GM12878 (cell line): ENCODE measurements at regions not wholly inside any gene's neighbourhood (a gene's known extent, or its start where the extent isn't known, plus 50 kb on each side); places are given as distances from the start of the nearest gene placed in this dataset.

ENCODE experiments used
- ATAC-seq: fragments of 200-7000 bp; cut with Tn5 transposase; 3 replicates; pipeline ENCODE4 v1.9.1; 2020; ENCODE audit warnings: mild to moderate bottlenecking, moderate library complexity
- BruUV-seq: library from RNA; stranded (reverse); fragments of 400-500 nt; replicated peaks from 2 replicates; lab custom pipeline; 2021; lab: Mats Ljungman, UMichigan
- CTCF ChIA-PET: fragments of 300-600 bp; sonication (Branson Sonifier 250); formaldehyde crosslinking; extraction: SDS; loops from one replicate; lab custom pipeline; 2021; ENCODE audit warnings: inconsistent platforms; lab: Yijun Ruan, JAX
- POLR2A ChIA-PET: fragments of 350-600 bp; formaldehyde crosslinking; extraction: SDS; loops from one replicate; lab custom pipeline; 2021; ENCODE audit warnings: inconsistent platforms; lab: Charles Lee
- RAD21 ChIA-PET: fragments of 300-600 bp; sonication (Branson Sonifier 250); formaldehyde crosslinking; loops from one replicate; lab custom pipeline; 2023; ENCODE audit warnings: antibody characterized with exemption; ENCODE audit not compliant: unreplicated experiment; lab: Charles Lee
- SMC1A ChIA-PET: fragments of 300-600 bp; sonication (Branson Sonifier 250); formaldehyde crosslinking; loops from one replicate; lab custom pipeline; 2023; ENCODE audit not compliant: unreplicated experiment, uncharacterized antibody; lab: Charles Lee
- DNase-seq: peaks from one replicate; pipeline ENCODE4 v3.0.0-alpha.2; 2011; ENCODE audit warnings: low read depth, low spot score
- FAIRE-seq: peaks from 3 replicates; lab custom pipeline; 2011; peaks lifted over from hg19 to GRCh38; lab: Jason Lieb, UNC
- H2AFZ ChIP-seq: 2 replicates; pipeline ENCODE4 v1.6.0; 2011; ENCODE audit warnings: low read depth, low read length, control low read depth; ENCODE audit not compliant: control insufficient read depth
- H3K27ac ChIP-seq: 2 replicates; pipeline ENCODE4 v1.5.1; 2011; ENCODE audit warnings: control low read depth; ENCODE audit not compliant: control insufficient read depth, insufficient read depth
- H3K27me3 ChIP-seq, 2 experiments: replicated peaks in 1 of 2; 2 replicates each; pipeline versions ENCODE4 v1.6.0 to v1.6.1; 2011; ENCODE audit warnings: low read length in 1 of 2; ENCODE audit not compliant: control insufficient read depth in 2 of 2, insufficient read depth in 2 of 2
- H3K36me3 ChIP-seq, 2 experiments: 2 replicates each; pipeline ENCODE4 v1.5.1; 2011; ENCODE audit warnings: low read length in 1 of 2; ENCODE audit not compliant: control insufficient read depth in 2 of 2, insufficient read depth in 2 of 2
- H3K4me1 ChIP-seq: 2 replicates; pipeline ENCODE4 v1.6.1; 2011; ENCODE audit warnings: mild to moderate bottlenecking, low read length, moderate library complexity, mixed read lengths; ENCODE audit not compliant: control insufficient read depth, insufficient read depth
- H3K4me2 ChIP-seq: 2 replicates; pipeline ENCODE4 v1.6.0; 2011; ENCODE audit warnings: control low read depth; ENCODE audit not compliant: control insufficient read depth, insufficient read depth
- H3K4me3 ChIP-seq: fragments of 200-600 bp; sonication (generic); 2 replicates; pipeline ENCODE4 v1.5.1; 2016
- H3K79me2 ChIP-seq: 2 replicates; pipeline ENCODE4 v1.6.0; 2011; ENCODE audit warnings: low read length; ENCODE audit not compliant: control insufficient read depth, insufficient read depth
- H3K9ac ChIP-seq: 2 replicates; pipeline ENCODE4 v1.8.0; 2011; ENCODE audit warnings: low read length, control low read depth, mixed read lengths; ENCODE audit not compliant: control insufficient read depth, insufficient read depth
- H3K9me3 ChIP-seq: replicated peaks from 3 replicates; pipeline ENCODE4 v1.5.1; 2011; ENCODE audit warnings: mild to moderate bottlenecking, low read length; ENCODE audit not compliant: control insufficient read depth, insufficient read depth
- H4K20me1 ChIP-seq: 2 replicates; pipeline ENCODE4 v1.6.0; 2011; ENCODE audit not compliant: control insufficient read depth, insufficient read depth
- ATF3 ChIP-seq: IDR thresholded peaks from 2 replicates; pipeline ENCODE4 v1.6.1; 2011; ENCODE audit warnings: low read depth, mild to moderate bottlenecking, low read length, moderate library complexity, borderline replicate concordance; ENCODE audit errors: extremely low read depth
- CBFB ChIP-seq: IDR thresholded peaks from 2 replicates; pipeline ENCODE4 v1.6.1; 2016; ENCODE audit warnings: antibody characterized with exemption, low read depth
- CUX1 ChIP-seq: IDR thresholded peaks from 2 replicates; pipeline ENCODE4 v1.6.1; 2012; ENCODE audit warnings: improper control_type of control experiment, low read depth, low read length; ENCODE audit not compliant: insufficient replicate concordance
- EP300 ChIP-seq, 2 experiments: fragments of 150-350 bp in 1 of 2; IDR thresholded peaks; 2 replicates each; pipeline ENCODE4 v1.6.1; 2011 to 2012; ENCODE audit warnings: low read depth in 2 of 2, low read length in 2 of 2, borderline replicate concordance in 1 of 2, improper control_type of control experiment in 1 of 2, inconsistent platforms in 1 of 2; ENCODE audit not compliant: control insufficient read depth in 1 of 2
- ESRRA ChIP-seq: IDR thresholded peaks from 2 replicates; pipeline ENCODE4 v1.6.1; 2012; ENCODE audit warnings: mild to moderate bottlenecking, low read length, improper control_type of control experiment
- FOXM1 ChIP-seq: IDR thresholded peaks from 2 replicates; pipeline ENCODE4 v1.6.1; 2012; ENCODE audit warnings: low read depth, mild to moderate bottlenecking, inconsistent platforms, low read length, moderate library complexity
- HCFC1 ChIP-seq: fragments of 150-350 bp; IDR thresholded peaks from 2 replicates; pipeline ENCODE4 v1.6.1; 2014; ENCODE audit warnings: low read length
- KAT2A ChIP-seq: conservative IDR thresholded peaks from 2 replicates; pipeline ENCODE4 v1.6.1; 2011; ENCODE audit warnings: low read depth, low read length; ENCODE audit not compliant: control insufficient read depth
- LARP7 ChIP-seq: fragments of 450-650 bp; IDR thresholded peaks from 2 replicates; pipeline ENCODE4 v1.6.1; 2017; ENCODE audit warnings: mild to moderate bottlenecking
- PRDM15 ChIP-seq: fragments of 450-650 bp; formaldehyde crosslinking; IDR thresholded peaks from 2 replicates; pipeline ENCODE4 v1.4.0; 2020; ENCODE audit warnings: mild to moderate bottlenecking, moderate library complexity
- SMAD5 ChIP-seq: IDR thresholded peaks from 2 replicates; pipeline ENCODE4 v1.6.1; 2016; ENCODE audit warnings: antibody characterized with exemption, low read depth
- SPI1 ChIP-seq: IDR thresholded peaks from 2 replicates; pipeline ENCODE4 v1.6.1; 2011; ENCODE audit warnings: low read depth, mild to moderate bottlenecking, low read length, moderate library complexity, borderline replicate concordance; ENCODE audit not compliant: insufficient read depth
- SRF ChIP-seq, 2 experiments: IDR thresholded peaks; 2 replicates each; pipeline ENCODE4 v1.6.1; 2011; ENCODE audit warnings: low read depth in 2 of 2, low read length in 2 of 2, mild to moderate bottlenecking in 1 of 2, moderate library complexity in 1 of 2
- ZBTB33 ChIP-seq: fragments of 450-650 bp; IDR thresholded peaks from 2 replicates; pipeline ENCODE4 v1.6.1; 2017; ENCODE audit warnings: mild to moderate bottlenecking
- WGBS: methylation state at CpG from one replicate; pipeline ENCODE4 v1.1.6; 2016; ENCODE audit warnings: low lambda C conversion rate; ENCODE audit not compliant: insufficient replicate concordance, insufficient coverage; ENCODE audit errors: missing lambda C conversion rate; 5-methylcytosine and 5-hydroxymethylcytosine counted together
- in situ Hi-C: fragments of 300-500 bp; cut with MboI; formaldehyde crosslinking; loops from 9 replicates; pipeline ENCODE4 v1.14.3; 2018; ENCODE audit warnings: mixed read lengths
- intact Hi-C: fragments of 100-400 bp; cut with micrococcal nuclease; formaldehyde crosslinking; loops from one replicate; pipeline ENCODE4 v1.14.2; 2022; ENCODE audit not compliant: unreplicated experiment

GRCh38 chr14:23864259-23864658, 89.3 kb upstream of the DHRS4 start:
- no peak overlapping the region for H3K9ac ChIP-seq
- CTCF ChIA-PET, result no interaction called here
- RAD21 ChIA-PET, result no interaction called here
- in situ Hi-C loops, result no loop called here
- no peaks in the 10 kb centered on the region for H4K20me1 ChIP-seq
- H3K4me1 ChIP-seq, result no peaks in the 10 kb centered on the region
- DNase-seq, result no peak
- intact Hi-C loops, result no loop called here
- no peak for ATAC-seq
- no peaks in the 10 kb centered on the region; a peak in 1 of 4 replicates for H3K27me3 ChIP-seq
- SMC1A ChIA-PET, result no interaction called here
- no peaks in the 10 kb centered on the region for H3K36me3 ChIP-seq
- no peak overlapping the region for H2AFZ ChIP-seq
- H3K4me3 ChIP-seq, result no peak overlapping the region
- POLR2A ChIA-PET, result no interaction called here
- no peaks in the 10 kb centered on the region for H3K79me2 ChIP-seq
- WGBS, result 32% methylated on average over 2 of the region's 2 CpGs
- no peaks in the 10 kb centered on the region for H3K9me3 ChIP-seq
- H3K4me2 ChIP-seq, result no peak overlapping the region
- FAIRE-seq, result no peak
- H3K27ac ChIP-seq, result no peak overlapping the region
- BruUV-seq, result no TSS peak
- TF ChIP-seq CUX1 (no peak), HCFC1 (no peak), SRF (IDR thresholded peaks at IDR 0.05; ENCODE audit: low read depth in 2 of 2, low read length in 2 of 2) (no peak), FOXM1 (no peak), PRDM15 (CRISPR knock-in tag) (no peak), LARP7 (no peak), CBFB (no peak), SMAD5 (no peak), SPI1 (no peak), ATF3 (no peak), EP300 (IDR thresholded peaks at IDR 0.05; ENCODE audit: borderline replicate concordance in 1 of 2, control insufficient read depth in 1 of 2, low read depth in 2 of 2, low read length in 2 of 2) (no peak), ZBTB33 (no peak), ESRRA (no peak), KAT2A (no peak)
